ENCODE measurements at regions not wholly inside any gene's neighbourhood (a gene's known extent, or its start where the extent isn't known, plus 50 kb on each side); places are given as distances from the start of the nearest gene placed in this dataset.

DNA sequence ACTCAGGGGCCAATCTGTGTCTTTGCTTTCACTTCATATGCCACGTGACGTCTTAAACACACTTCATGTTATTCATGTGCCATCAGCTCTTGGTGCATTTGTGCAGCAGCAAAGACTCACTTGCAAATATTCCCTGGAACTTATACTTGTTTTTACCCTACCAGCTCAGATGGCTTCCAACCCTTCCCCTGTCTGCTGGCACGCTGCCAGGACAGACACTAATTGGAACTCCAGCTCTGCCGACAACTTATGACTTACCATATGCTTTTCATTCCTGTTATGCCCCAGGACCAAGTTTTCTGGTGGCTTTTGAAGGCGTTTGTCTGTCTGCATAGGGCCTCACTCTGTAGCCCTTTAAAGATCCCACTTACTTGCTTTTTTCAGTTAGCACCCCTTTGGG is 261.7 kb upstream of the GNPDA2 start:
- TF ChIP-seq, protein P1, sequence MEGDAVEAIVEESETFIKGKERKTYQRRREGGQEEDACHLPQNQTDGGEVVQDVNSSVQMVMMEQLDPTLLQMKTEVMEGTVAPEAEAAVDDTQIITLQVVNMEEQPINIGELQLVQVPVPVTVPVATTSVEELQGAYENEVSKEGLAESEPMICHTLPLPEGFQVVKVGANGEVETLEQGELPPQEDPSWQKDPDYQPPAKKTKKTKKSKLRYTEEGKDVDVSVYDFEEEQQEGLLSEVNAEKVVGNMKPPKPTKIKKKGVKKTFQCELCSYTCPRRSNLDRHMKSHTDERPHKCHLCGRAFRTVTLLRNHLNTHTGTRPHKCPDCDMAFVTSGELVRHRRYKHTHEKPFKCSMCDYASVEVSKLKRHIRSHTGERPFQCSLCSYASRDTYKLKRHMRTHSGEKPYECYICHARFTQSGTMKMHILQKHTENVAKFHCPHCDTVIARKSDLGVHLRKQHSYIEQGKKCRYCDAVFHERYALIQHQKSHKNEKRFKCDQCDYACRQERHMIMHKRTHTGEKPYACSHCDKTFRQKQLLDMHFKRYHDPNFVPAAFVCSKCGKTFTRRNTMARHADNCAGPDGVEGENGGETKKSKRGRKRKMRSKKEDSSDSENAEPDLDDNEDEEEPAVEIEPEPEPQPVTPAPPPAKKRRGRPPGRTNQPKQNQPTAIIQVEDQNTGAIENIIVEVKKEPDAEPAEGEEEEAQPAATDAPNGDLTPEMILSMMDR (IDR thresholded peaks at IDR 0.05): no peak
- no peak for TF ChIP-seq POLR2A (IDR thresholded peaks at IDR 0.05)
